Colonic mucosa (tissue), 4 donors: ENCODE measurements at regions not wholly inside any gene's neighbourhood (a gene's known extent, or its start where the extent isn't known, plus 50 kb on each side); places are given as distances from the start of the nearest gene placed in this dataset.
"Not testable (repeated sequence)": the region's sequence is repeated elsewhere in the genome, so short reads cannot be mapped to it uniquely, and the experiment has no call there.

Experiments
- DNase-seq: peaks from one replicate; pipeline ENCODE4 v3.0.0-alpha.2; 2020
- H3K27ac ChIP-seq: fragments of 200-600 bp; one replicate; pipeline ENCODE4 v1.8.0; 2021
- H3K27me3 ChIP-seq: fragments of 200-600 bp; one replicate; pipeline ENCODE4 v1.8.0; 2021
- H3K36me3 ChIP-seq: fragments of 200-600 bp; one replicate; pipeline ENCODE4 v1.8.0; 2021
- H3K4me1 ChIP-seq: fragments of 200-600 bp; one replicate; pipeline ENCODE4 v1.8.0; 2021; ENCODE audit warnings: mild to moderate bottlenecking
- H3K4me3 ChIP-seq: fragments of 200-600 bp; one replicate; pipeline ENCODE4 v1.8.0; 2021
- H3K9ac ChIP-seq, 2 donors: one replicate each; pipeline ENCODE4 v1.7.0; 2013; ENCODE audit warnings: control low read depth in 2 of 2, low read depth in 2 of 2, low read length in 2 of 2
- H3K9me3 ChIP-seq: fragments of 200-600 bp; one replicate; pipeline ENCODE4 v1.8.0; 2021
- CTCF ChIP-seq: fragments of 200-600 bp; IDR thresholded peaks from one replicate; pipeline ENCODE4 v1.8.0; 2022; ENCODE audit warnings: antibody characterized with exemption, mild to moderate bottlenecking
- intact Hi-C: fragments of 100-400 bp; cut with DNase I; formaldehyde crosslinking; loops from one replicate; pipeline ENCODE4 v1.14.1; 2022
- donor health status: healthy.
- donor health status: DM: no; HTN: no; CAD: no.
- donor health status: DM: no; HTN: no; CAD: no.

- H3K27me3 ChIP-seq, H3K36me3 ChIP-seq, H3K9ac ChIP-seq, H3K9me3 ChIP-seq, intact Hi-C loops, DNase-seq, H3K4me1 ChIP-seq, H3K4me3 ChIP-seq, H3K27ac ChIP-seq: not testable (repeated sequence)
Observed at GRCh38 chr2:90220623-90221299, 1529.3 kb downstream of the RPIA start.

GRCh38 chr2:90221300-90221651, 1529.8 kb downstream of the RPIA start:
- no peak for DNase-seq

GRCh38 chr2:90224767-90225166, 1533.3 kb downstream of the RPIA start:
- H3K27ac ChIP-seq, H3K27me3 ChIP-seq, H3K9ac ChIP-seq, H3K36me3 ChIP-seq, intact Hi-C loops, H3K4me1 ChIP-seq, DNase-seq, H3K4me3 ChIP-seq, H3K9me3 ChIP-seq: not testable (repeated sequence)

More at GRCh38 chr2:90221300-90221651, 1529.8 kb downstream of the RPIA start:
- H3K4me3 ChIP-seq, result no peak overlapping the region
- no peaks in the 10 kb centered on the region for H3K36me3 ChIP-seq
- no peaks in the 10 kb centered on the region for H3K4me1 ChIP-seq
- no peak for TF ChIP-seq CTCF
- no peak overlapping the region for H3K27ac ChIP-seq
- H3K9ac ChIP-seq, result no peak overlapping the region
- no peaks in the 10 kb centered on the region for H3K9me3 ChIP-seq
- intact Hi-C loops, result no loop called here
- H3K27me3 ChIP-seq, result no peaks in the 10 kb centered on the region

GRCh38 chr2:90226465-90227072, 1535.1 kb downstream of the RPIA start:
- DNase-seq, H3K36me3 ChIP-seq, intact Hi-C loops, H3K9me3 ChIP-seq, H3K27ac ChIP-seq, H3K4me3 ChIP-seq, H3K27me3 ChIP-seq, H3K4me1 ChIP-seq, H3K9ac ChIP-seq: not testable (repeated sequence)

- H3K9me3 ChIP-seq, intact Hi-C loops, H3K27ac ChIP-seq, H3K36me3 ChIP-seq, H3K4me1 ChIP-seq, H3K4me3 ChIP-seq, H3K9ac ChIP-seq, H3K27me3 ChIP-seq, DNase-seq: not testable (repeated sequence)
Observed at GRCh38 chr2:90231199-90231598, 1539.7 kb downstream of the RPIA start.

- DNase-seq, H3K36me3 ChIP-seq, intact Hi-C loops: not testable (repeated sequence)
Observed at GRCh38 chr2:90235452-90235851, 1544.0 kb downstream of the RPIA start.

GRCh38 chr2:90237923-90238361, 1546.5 kb downstream of the RPIA start:
- H3K27me3 ChIP-seq, H3K9ac ChIP-seq, H3K27ac ChIP-seq, H3K9me3 ChIP-seq, H3K4me1 ChIP-seq, H3K36me3 ChIP-seq, intact Hi-C loops, H3K4me3 ChIP-seq: not testable (repeated sequence)
- TF ChIP-seq CTCF, result peak; percentile 38
- peak; percentile 50 for DNase-seq

More at GRCh38 chr2:90235452-90235851, 1544.0 kb downstream of the RPIA start:
- not testable (repeated sequence) for H3K27me3 ChIP-seq, H3K9ac ChIP-seq, H3K9me3 ChIP-seq, H3K27ac ChIP-seq, H3K4me3 ChIP-seq, H3K4me1 ChIP-seq

- H3K36me3 ChIP-seq, H3K9ac ChIP-seq, DNase-seq, intact Hi-C loops, H3K4me3 ChIP-seq, H3K4me1 ChIP-seq, H3K9me3 ChIP-seq, H3K27me3 ChIP-seq, H3K27ac ChIP-seq: not testable (repeated sequence)
Observed at GRCh38 chr2:90238505-90239230, 1547.2 kb downstream of the RPIA start.

GRCh38 chr2:90239769-90240168, 1548.3 kb downstream of the RPIA start:
- H3K9me3 ChIP-seq, intact Hi-C loops, H3K27me3 ChIP-seq, DNase-seq, H3K27ac ChIP-seq, H3K4me1 ChIP-seq, H3K36me3 ChIP-seq, H3K9ac ChIP-seq, H3K4me3 ChIP-seq: not testable (repeated sequence)

- H3K4me3 ChIP-seq, H3K27me3 ChIP-seq, H3K9me3 ChIP-seq, intact Hi-C loops, DNase-seq, H3K36me3 ChIP-seq, H3K4me1 ChIP-seq, H3K27ac ChIP-seq, H3K9ac ChIP-seq: not testable (repeated sequence)
Observed at GRCh38 chr2:90244902-90245765, 1553.7 kb downstream of the RPIA start.

GRCh38 chr2:90248400-90248799, 1556.9 kb downstream of the RPIA start:
- H3K9ac ChIP-seq, H3K27me3 ChIP-seq, H3K4me3 ChIP-seq, H3K27ac ChIP-seq, H3K9me3 ChIP-seq, H3K4me1 ChIP-seq, DNase-seq, H3K36me3 ChIP-seq, intact Hi-C loops: not testable (repeated sequence)
